ENCODE measurements at regions not wholly inside any gene's neighbourhood (a gene's known extent, or its start where the extent isn't known, plus 50 kb on each side); places are given as distances from the start of the nearest gene placed in this dataset.

GRCh38 chr3:164417955-164418354, 660.3 kb downstream of the SI start:
- H2AFZ ChIP-seq (ENCODE audit: low read length), result no peak overlapping the region
- H3K4me1 ChIP-seq (ENCODE audit: control insufficient read depth, extremely low read depth, insufficient read depth, low read length), result no peaks in the 10 kb centered on the region
- no peak for DNase-seq (ENCODE audit: low read depth in 2 of 2)
- H3K36me3 ChIP-seq (ENCODE audit: control insufficient read depth, insufficient read depth, low read length), result no peaks in the 10 kb centered on the region
- H3K27ac ChIP-seq (ENCODE audit: insufficient read depth, low read length), result no peak overlapping the region
- H3K9me3 ChIP-seq (ENCODE audit: control insufficient read depth, insufficient read depth, low read depth, low read length), result no peaks in the 10 kb centered on the region
- no peak overlapping the region for H3K9ac ChIP-seq (ENCODE audit: insufficient read depth, low read length)
- TF ChIP-seq EZH2 (IDR thresholded peaks at IDR 0.05; ENCODE audit: low read length, missing control alignments), result no peak
- TF ChIP-seq, protein P1, sequence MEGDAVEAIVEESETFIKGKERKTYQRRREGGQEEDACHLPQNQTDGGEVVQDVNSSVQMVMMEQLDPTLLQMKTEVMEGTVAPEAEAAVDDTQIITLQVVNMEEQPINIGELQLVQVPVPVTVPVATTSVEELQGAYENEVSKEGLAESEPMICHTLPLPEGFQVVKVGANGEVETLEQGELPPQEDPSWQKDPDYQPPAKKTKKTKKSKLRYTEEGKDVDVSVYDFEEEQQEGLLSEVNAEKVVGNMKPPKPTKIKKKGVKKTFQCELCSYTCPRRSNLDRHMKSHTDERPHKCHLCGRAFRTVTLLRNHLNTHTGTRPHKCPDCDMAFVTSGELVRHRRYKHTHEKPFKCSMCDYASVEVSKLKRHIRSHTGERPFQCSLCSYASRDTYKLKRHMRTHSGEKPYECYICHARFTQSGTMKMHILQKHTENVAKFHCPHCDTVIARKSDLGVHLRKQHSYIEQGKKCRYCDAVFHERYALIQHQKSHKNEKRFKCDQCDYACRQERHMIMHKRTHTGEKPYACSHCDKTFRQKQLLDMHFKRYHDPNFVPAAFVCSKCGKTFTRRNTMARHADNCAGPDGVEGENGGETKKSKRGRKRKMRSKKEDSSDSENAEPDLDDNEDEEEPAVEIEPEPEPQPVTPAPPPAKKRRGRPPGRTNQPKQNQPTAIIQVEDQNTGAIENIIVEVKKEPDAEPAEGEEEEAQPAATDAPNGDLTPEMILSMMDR (conservative IDR thresholded peaks at IDR 0.05 in 1 of 2, IDR thresholded peaks at IDR 0.05 in 1 of 2; ENCODE audit: low read depth in 1 of 2, low read length in 2 of 2), result no peak
- H3K4me2 ChIP-seq (ENCODE audit: extremely low read depth, insufficient read depth, low read length), result no peak overlapping the region
- H3K27me3 ChIP-seq (ENCODE audit: control insufficient read depth, insufficient read depth, low read length), result no peaks in the 10 kb centered on the region
- no peak overlapping the region for H3K4me3 ChIP-seq (replicated peaks in 1 of 4; ENCODE audit: control extremely low read depth in 1 of 4, insufficient read depth in 1 of 4, low read depth in 3 of 4, low read length in 4 of 4)
- H4K20me1 ChIP-seq (ENCODE audit: control insufficient read depth, extremely low read depth, insufficient read depth, low read length), result no peaks in the 10 kb centered on the region
- no peaks in the 10 kb centered on the region for H3K79me2 ChIP-seq (ENCODE audit: control insufficient read depth, insufficient read depth, low read length)

- H3K4me3 ChIP-seq (replicated peaks in 1 of 4; ENCODE audit: control extremely low read depth in 1 of 4, insufficient read depth in 1 of 4, low read depth in 3 of 4, low read length in 4 of 4), result no peak overlapping the region
- no peak overlapping the region for H3K4me2 ChIP-seq (ENCODE audit: extremely low read depth, insufficient read depth, low read length)
- TF ChIP-seq EZH2 (IDR thresholded peaks at IDR 0.05; ENCODE audit: low read length, missing control alignments), result no peak
- TF ChIP-seq, protein P1 (conservative IDR thresholded peaks at IDR 0.05 in 1 of 2, IDR thresholded peaks at IDR 0.05 in 1 of 2; ENCODE audit: low read depth in 1 of 2, low read length in 2 of 2), result no peak
- no peaks in the 10 kb centered on the region for H3K36me3 ChIP-seq (ENCODE audit: control insufficient read depth, insufficient read depth, low read length)
- no peaks in the 10 kb centered on the region for H3K4me1 ChIP-seq (ENCODE audit: control insufficient read depth, extremely low read depth, insufficient read depth, low read length)
- H4K20me1 ChIP-seq (ENCODE audit: control insufficient read depth, extremely low read depth, insufficient read depth, low read length), result no peaks in the 10 kb centered on the region
- no peaks in the 10 kb centered on the region for H3K79me2 ChIP-seq (ENCODE audit: control insufficient read depth, insufficient read depth, low read length)
- no peak overlapping the region for H2AFZ ChIP-seq (ENCODE audit: low read length)
- H3K27me3 ChIP-seq (ENCODE audit: control insufficient read depth, insufficient read depth, low read length), result no peaks in the 10 kb centered on the region
- H3K9me3 ChIP-seq (ENCODE audit: control insufficient read depth, insufficient read depth, low read depth, low read length), result no peaks in the 10 kb centered on the region
- no peak overlapping the region for H3K9ac ChIP-seq (ENCODE audit: insufficient read depth, low read length)
- peak in 1 of 2 donors; percentile 9 for DNase-seq (ENCODE audit: low read depth in 2 of 2)
- no peak overlapping the region for H3K27ac ChIP-seq (ENCODE audit: insufficient read depth, low read length)
These were observed 661.6 kb downstream of the SI start for GRCh38 chr3:164416491-164417222.

- Histone ChIP-seq H3K36me3 (ENCODE audit: control insufficient read depth, insufficient read depth, low read length) (no peaks in the 10 kb centered on the region), H3K4me3 (replicated peaks in 1 of 4; ENCODE audit: control extremely low read depth in 1 of 4, insufficient read depth in 1 of 4, low read depth in 3 of 4, low read length in 4 of 4) (no peak overlapping the region), H3K79me2 (ENCODE audit: control insufficient read depth, insufficient read depth, low read length) (no peaks in the 10 kb centered on the region), H3K9ac (ENCODE audit: insufficient read depth, low read length) (no peak overlapping the region), H4K20me1 (ENCODE audit: control insufficient read depth, extremely low read depth, insufficient read depth, low read length) (no peaks in the 10 kb centered on the region), H3K9me3 (ENCODE audit: control insufficient read depth, insufficient read depth, low read depth, low read length) (no peaks in the 10 kb centered on the region), H3K4me2 (ENCODE audit: extremely low read depth, insufficient read depth, low read length) (no peak overlapping the region), H3K27me3 (ENCODE audit: control insufficient read depth, insufficient read depth, low read length) (no peaks in the 10 kb centered on the region), H3K4me1 (ENCODE audit: control insufficient read depth, extremely low read depth, insufficient read depth, low read length) (no peaks in the 10 kb centered on the region), H3K27ac (ENCODE audit: insufficient read depth, low read length) (no peak overlapping the region), H2AFZ (ENCODE audit: low read length) (no peak overlapping the region)
- no peak for DNase-seq (ENCODE audit: low read depth in 2 of 2)
- no peak for TF ChIP-seq EZH2 (IDR thresholded peaks at IDR 0.05; ENCODE audit: low read length, missing control alignments)
- TF ChIP-seq, protein P1 (conservative IDR thresholded peaks at IDR 0.05 in 1 of 2, IDR thresholded peaks at IDR 0.05 in 1 of 2; ENCODE audit: low read depth in 1 of 2, low read length in 2 of 2), result no peak
These were observed 670.0 kb downstream of the SI start for GRCh38 chr3:164408326-164408725.
